SHP77 (cell line): ENCODE measurements at regions not wholly inside any gene's neighbourhood (a gene's known extent, or its start where the extent isn't known, plus 50 kb on each side); places are given as distances from the start of the nearest gene placed in this dataset.

Source experiments
- DNase-seq, 2 experiments: peaks; one replicate each; lab custom pipeline; 2025; lab: John Stamatoyannopoulos, UW

GRCh38 chr12:19710811-19711793 lies 271.8 kb downstream of the AEBP2 start:
- no peak for DNase-seq

- DNase-seq: no peak
These were observed 272.7 kb downstream of the AEBP2 start for GRCh38 chr12:19712041-19712440.

GRCh38 chr12:19718401-19718800 lies 279.1 kb downstream of the AEBP2 start:
- no peak for DNase-seq

GRCh38 chr12:19719672-19720071 lies 280.4 kb downstream of the AEBP2 start:
- no peak for DNase-seq

GRCh38 chr12:19726122-19726521 lies 286.8 kb downstream of the AEBP2 start:
- no peak for DNase-seq

GRCh38 chr12:19726592-19726991 lies 287.3 kb downstream of the AEBP2 start:
- no peak for DNase-seq

- no peak for DNase-seq
These were observed 297.7 kb downstream of the AEBP2 start for GRCh38 chr12:19737019-19737418.

- peak in 1 of 2 experiments; percentile 2 for DNase-seq
These were observed 300.0 kb downstream of the AEBP2 start for GRCh38 chr12:19739195-19739776.

GRCh38 chr12:19740472-19741131 lies 301.3 kb downstream of the AEBP2 start:
- DNase-seq: no peak

- DNase-seq: no peak
These were observed 301.8 kb downstream of the AEBP2 start for GRCh38 chr12:19741132-19741489.

- DNase-seq: peak in 1 of 2 experiments; percentile 43
These were observed 305.5 kb downstream of the AEBP2 start for GRCh38 chr12:19744705-19745218.

- no peak for DNase-seq
These were observed 307.2 kb downstream of the AEBP2 start for GRCh38 chr12:19746471-19746870.

- DNase-seq: no peak
These were observed 310.7 kb downstream of the AEBP2 start for GRCh38 chr12:19749906-19750574.

GRCh38 chr12:19751078-19751477 lies 311.8 kb downstream of the AEBP2 start:
- DNase-seq: no peak

GRCh38 chr12:19752712-19753111 lies 313.4 kb downstream of the AEBP2 start:
- DNase-seq: no peak

GRCh38 chr12:19755136-19755535 lies 315.8 kb downstream of the AEBP2 start:
- DNase-seq: no peak

GRCh38 chr12:19757317-19757877 lies 318.1 kb downstream of the AEBP2 start:
- no peak for DNase-seq

GRCh38 chr12:19759227-19759626 lies 319.9 kb downstream of the AEBP2 start:
- DNase-seq: no peak

- DNase-seq: no peak
These were observed 321.3 kb downstream of the AEBP2 start for GRCh38 chr12:19760611-19761010.

GRCh38 chr12:19761463-19761862 lies 322.2 kb downstream of the AEBP2 start:
- no peak for DNase-seq

GRCh38 chr12:19763488-19763887 lies 324.2 kb downstream of the AEBP2 start:
- no peak for DNase-seq

- DNase-seq: no peak
These were observed 325.1 kb downstream of the AEBP2 start for GRCh38 chr12:19764408-19764807.
